C4-2B (cell line): ENCODE measurements at regions not wholly inside any gene's neighbourhood (a gene's known extent, or its start where the extent isn't known, plus 50 kb on each side); places are given as distances from the start of the nearest gene placed in this dataset.

Source experiments
- CTCF ChIP-seq: fragments of 450-650 bp; conservative IDR thresholded peaks from 2 replicates; pipeline ENCODE4 v1.5.1; 2017; ENCODE audit warnings: mild to moderate bottlenecking
- ZFX ChIP-seq: fragments of 450-650 bp; IDR thresholded peaks from 2 replicates; pipeline ENCODE4 v1.6.1; 2017

- TF ChIP-seq CTCF (no peak), ZFX (no peak)
These were observed 649.9 kb downstream of the IRX1 start for GRCh38 chr5:4245511-4245910.
